Astrocyte (in vitro differentiated cells and primary cell): ENCODE measurements at regions not wholly inside any gene's neighbourhood (a gene's known extent, or its start where the extent isn't known, plus 50 kb on each side); places are given as distances from the start of the nearest gene placed in this dataset.

Source experiments
- DNase-seq: peaks from one replicate; pipeline ENCODE4 v3.0.0-alpha.2; 2010; ENCODE audit warnings: low read depth
- FAIRE-seq: peaks from 2 replicates; lab custom pipeline; 2011; peaks lifted over from hg19 to GRCh38; lab: Jason Lieb, UNC
- H2AFZ ChIP-seq: 2 replicates; pipeline ENCODE4 v1.6.0; 2012; ENCODE audit warnings: low read depth, low read length, inconsistent platforms
- H3K27ac ChIP-seq: 2 replicates; pipeline ENCODE4 v1.5.1; 2011; ENCODE audit warnings: low read depth, low read length, inconsistent platforms
- H3K27me3 ChIP-seq: 2 replicates; pipeline ENCODE4 v1.6.0; 2011; ENCODE audit warnings: low read length, inconsistent platforms; ENCODE audit not compliant: insufficient read depth
- H3K36me3 ChIP-seq: 2 replicates; pipeline ENCODE4 v1.5.1; 2011; ENCODE audit warnings: low read length, inconsistent platforms; ENCODE audit not compliant: insufficient read depth
- H3K4me1 ChIP-seq: 2 replicates; pipeline ENCODE4 v1.5.1; 2011; ENCODE audit warnings: low read length, inconsistent platforms; ENCODE audit not compliant: insufficient read depth
- H3K4me2 ChIP-seq: 2 replicates; pipeline ENCODE4 v1.6.0; 2012; ENCODE audit warnings: low read length, inconsistent platforms
- H3K4me3 ChIP-seq: 2 replicates; pipeline ENCODE4 v1.5.1; 2011; ENCODE audit warnings: low read depth, mild to moderate bottlenecking, low read length, inconsistent platforms; ENCODE audit not compliant: insufficient read depth
- H3K79me2 ChIP-seq: 2 replicates; pipeline ENCODE4 v1.6.0; 2012; ENCODE audit warnings: mild to moderate bottlenecking, low read length, inconsistent platforms; ENCODE audit not compliant: insufficient read depth
- H3K9ac ChIP-seq: 2 replicates; pipeline ENCODE4 v1.6.0; 2012; ENCODE audit warnings: mild to moderate bottlenecking, low read length, inconsistent platforms
- H3K9me3 ChIP-seq: 2 replicates; pipeline ENCODE4 v1.5.1; 2012; ENCODE audit warnings: low read depth, mild to moderate bottlenecking, low read length, inconsistent platforms; ENCODE audit not compliant: insufficient read depth
- H4K20me1 ChIP-seq: 2 replicates; pipeline ENCODE4 v1.6.0; 2012; ENCODE audit warnings: low read length, inconsistent platforms; ENCODE audit not compliant: insufficient read depth
- H3K27ac Mint-ChIP-seq: one replicate; pipeline ENCODE4 v1.8.0; 2021; ENCODE audit warnings: mild to moderate bottlenecking, mixed read lengths; ENCODE audit not compliant: unreplicated experiment
- H3K27me3 Mint-ChIP-seq: one replicate; pipeline ENCODE4 v1.8.0; 2021; ENCODE audit warnings: low read depth, mixed read lengths; ENCODE audit not compliant: unreplicated experiment
- H3K36me3 Mint-ChIP-seq: one replicate; pipeline ENCODE4 v1.8.0; 2021; ENCODE audit warnings: low read depth, mixed read lengths; ENCODE audit not compliant: unreplicated experiment
- H3K4me1 Mint-ChIP-seq: one replicate; pipeline ENCODE4 v1.8.0; 2021; ENCODE audit warnings: low read depth, mixed read lengths; ENCODE audit not compliant: unreplicated experiment
- H3K4me3 Mint-ChIP-seq: one replicate; pipeline ENCODE4 v1.8.0; 2021; ENCODE audit warnings: mild to moderate bottlenecking, moderate library complexity, mixed read lengths; ENCODE audit not compliant: unreplicated experiment
- H3K9me3 Mint-ChIP-seq: one replicate; pipeline ENCODE4 v1.8.0; 2021; ENCODE audit warnings: mild to moderate bottlenecking, mixed read lengths; ENCODE audit not compliant: unreplicated experiment
- CTCF ChIP-seq: IDR thresholded peaks from 2 replicates; pipeline ENCODE4 v1.5.1; 2011; ENCODE audit warnings: low read depth, mild to moderate bottlenecking, inconsistent platforms, low read length, moderate library complexity; ENCODE audit not compliant: insufficient read depth
- EZH2 ChIP-seq: IDR thresholded peaks from 2 replicates; pipeline ENCODE4 v1.6.1; 2012; ENCODE audit warnings: mild to moderate bottlenecking, low read length, inconsistent platforms; ENCODE audit not compliant: insufficient read depth

GRCh38 chr15:29324746-29325145 is 55.1 kb upstream of the NSMCE3 start:
- no peak overlapping the region for H3K4me2 ChIP-seq
- H3K27ac ChIP-seq: no peak overlapping the region
- no peak for TF ChIP-seq CTCF
- H3K4me1 Mint-ChIP-seq: peaks cover 13% of the 10 kb centered on the region
- no peak overlapping the region for H3K9ac ChIP-seq
- no peaks in the 10 kb centered on the region for H3K27me3 Mint-ChIP-seq
- DNase-seq (no peak), FAIRE-seq (no peak)
- H3K79me2 ChIP-seq: no peaks in the 10 kb centered on the region
- no peaks in the 10 kb centered on the region for H3K36me3 Mint-ChIP-seq
- no peaks in the 10 kb centered on the region for H4K20me1 ChIP-seq
- H2AFZ ChIP-seq: no peak overlapping the region
- H3K4me1 ChIP-seq: no peaks in the 10 kb centered on the region
- no peaks in the 10 kb centered on the region for H3K36me3 ChIP-seq
- H3K9me3 Mint-ChIP-seq: no peaks in the 10 kb centered on the region
- H3K27me3 ChIP-seq: no peaks in the 10 kb centered on the region
- H3K27ac Mint-ChIP-seq: no peak overlapping the region
- H3K4me3 ChIP-seq: no peak overlapping the region
- no peaks in the 10 kb centered on the region for H3K9me3 ChIP-seq
- H3K4me3 Mint-ChIP-seq: no peak overlapping the region

GRCh38 chr15:29323557-29323956 is 53.9 kb upstream of the NSMCE3 start:
- Histone ChIP-seq H3K4me2 (no peak overlapping the region), H3K36me3 (no peaks in the 10 kb centered on the region), H3K9ac (no peak overlapping the region), H3K4me3 (no peak overlapping the region), H3K27me3 (no peaks in the 10 kb centered on the region), H4K20me1 (no peaks in the 10 kb centered on the region), H3K4me1 (no peaks in the 10 kb centered on the region), H3K9me3 (no peaks in the 10 kb centered on the region), H3K79me2 (no peaks in the 10 kb centered on the region), H2AFZ (no peak overlapping the region), H3K27ac (no peak overlapping the region)
- peaks cover 13% of the 10 kb centered on the region for H3K4me1 Mint-ChIP-seq
- no peak for TF ChIP-seq CTCF
- no peak for TF ChIP-seq EZH2
- H3K27ac Mint-ChIP-seq: no peak overlapping the region
- no peaks in the 10 kb centered on the region for H3K9me3 Mint-ChIP-seq
- no peak for FAIRE-seq
- H3K4me3 Mint-ChIP-seq: no peak overlapping the region
- H3K36me3 Mint-ChIP-seq: no peaks in the 10 kb centered on the region
- no peak for DNase-seq
- no peaks in the 10 kb centered on the region for H3K27me3 Mint-ChIP-seq

- peaks cover 13% of the 10 kb centered on the region for H3K4me1 Mint-ChIP-seq
- no peak overlapping the region for H3K27ac ChIP-seq
These were observed 52.8 kb upstream of the NSMCE3 start for GRCh38 chr15:29322415-29322814.

More at GRCh38 chr15:29322415-29322814, 52.8 kb upstream of the NSMCE3 start:
- Histone ChIP-seq H3K4me2 (no peak overlapping the region), H3K36me3 (no peaks in the 10 kb centered on the region), H3K79me2 (no peaks in the 10 kb centered on the region), H3K9me3 (no peaks in the 10 kb centered on the region), H3K27me3 (no peaks in the 10 kb centered on the region), H2AFZ (no peak overlapping the region), H4K20me1 (no peaks in the 10 kb centered on the region), H3K9ac (no peak overlapping the region), H3K4me3 (no peak overlapping the region), H3K4me1 (no peaks in the 10 kb centered on the region)
- Mint-ChIP-seq H3K27ac (peak overlapping the region; percentile 79), H3K27me3 (no peaks in the 10 kb centered on the region), H3K4me3 (no peak overlapping the region), H3K9me3 (no peaks in the 10 kb centered on the region), H3K36me3 (no peaks in the 10 kb centered on the region)
- DNase-seq (peak; percentile 53), FAIRE-seq (no peak)
- TF ChIP-seq CTCF (no peak), EZH2 (no peak)
